Left lung (tissue), 4 donors: ENCODE measurements at regions not wholly inside any gene's neighbourhood (a gene's known extent, or its start where the extent isn't known, plus 50 kb on each side); places are given as distances from the start of the nearest gene placed in this dataset.

Source experiments
- ATAC-seq: fragments of 200-7000 bp; cut with Tn5 transposase; one replicate; pipeline ENCODE4 v1.9.1; 2020; ENCODE audit warnings: moderate library complexity
- DNase-seq, 4 donors: peaks; one replicate each; pipeline ENCODE4 v3.0.0-alpha.2; 2013 to 2020
- H3K27ac ChIP-seq, 2 donors: fragments of 200-600 bp; sonication (generic) in 1 of 2; one replicate each; pipeline versions ENCODE4 v1.5.0 to v1.8.0; 2020 to 2021
- H3K27me3 ChIP-seq, 2 donors: fragments of 200-600 bp; sonication (generic) in 1 of 2; one replicate each; pipeline versions ENCODE4 v1.5.0 to v1.8.0; 2020 to 2021
- H3K36me3 ChIP-seq, 2 donors: fragments of 200-600 bp; sonication (generic) in 1 of 2; one replicate each; pipeline versions ENCODE4 v1.5.0 to v1.8.0; 2020 to 2021
- H3K4me1 ChIP-seq, 2 donors: fragments of 200-600 bp; one replicate each; pipeline ENCODE4 v1.8.0; 2021
- H3K4me3 ChIP-seq, 2 donors: fragments of 200-600 bp; sonication (generic) in 1 of 2; one replicate each; pipeline versions ENCODE4 v1.5.0 to v1.8.0; 2020 to 2021; ENCODE audit warnings: mild to moderate bottlenecking in 1 of 2
- H3K9me3 ChIP-seq, 2 donors: fragments of 200-600 bp; sonication (generic) in 1 of 2; one replicate each; pipeline versions ENCODE4 v1.5.0 to v1.8.0; 2020 to 2021
- CTCF ChIP-seq, 2 donors: fragments of 200-600 bp; sonication (generic) in 1 of 2; IDR thresholded peaks; one replicate each; pipeline versions ENCODE4 v1.5.0 to v1.8.0; 2021; ENCODE audit warnings: antibody characterized with exemption in 2 of 2
- intact Hi-C, 2 donors: fragments of 100-400 bp; cut with DNase I; formaldehyde crosslinking; loops; one replicate each; pipeline versions ENCODE4 v1.11.2 to v1.14.2; 2022
- donor health status: DM: no; HTN: yes; CAD: no.
- donor health status: DM: no; HTN: no; CAD: no.

GRCh38 chr5:3511519-3511918 lies 84.1 kb upstream of the IRX1 start:
- peaks cover 0 to 9% of the 10 kb centered on the region in 2 donors for H3K9me3 ChIP-seq
- H3K27me3 ChIP-seq = no peaks in the 10 kb centered on the region
- no peak overlapping the region for H3K27ac ChIP-seq
- no peak for ATAC-seq
- no peak for TF ChIP-seq CTCF (IDR thresholded peaks at IDR 0.05)
- intact Hi-C loops = no loop called here
- no peaks in the 10 kb centered on the region for H3K36me3 ChIP-seq
- no peak for DNase-seq
- no peak overlapping the region for H3K4me3 ChIP-seq
- no peaks in the 10 kb centered on the region for H3K4me1 ChIP-seq

- H3K27ac ChIP-seq = no peak overlapping the region
- no peaks in the 10 kb centered on the region for H3K27me3 ChIP-seq
- no peaks in the 10 kb centered on the region for H3K36me3 ChIP-seq
- H3K4me1 ChIP-seq = no peaks in the 10 kb centered on the region
- TF ChIP-seq CTCF (IDR thresholded peaks at IDR 0.05) = no peak
- ATAC-seq = no peak
- intact Hi-C loops = no loop called here
- peaks cover 0 to 9% of the 10 kb centered on the region in 2 donors for H3K9me3 ChIP-seq
- H3K4me3 ChIP-seq = no peak overlapping the region
- no peak for DNase-seq
These were observed 84.8 kb upstream of the IRX1 start for GRCh38 chr5:3510642-3511417.

DNA sequence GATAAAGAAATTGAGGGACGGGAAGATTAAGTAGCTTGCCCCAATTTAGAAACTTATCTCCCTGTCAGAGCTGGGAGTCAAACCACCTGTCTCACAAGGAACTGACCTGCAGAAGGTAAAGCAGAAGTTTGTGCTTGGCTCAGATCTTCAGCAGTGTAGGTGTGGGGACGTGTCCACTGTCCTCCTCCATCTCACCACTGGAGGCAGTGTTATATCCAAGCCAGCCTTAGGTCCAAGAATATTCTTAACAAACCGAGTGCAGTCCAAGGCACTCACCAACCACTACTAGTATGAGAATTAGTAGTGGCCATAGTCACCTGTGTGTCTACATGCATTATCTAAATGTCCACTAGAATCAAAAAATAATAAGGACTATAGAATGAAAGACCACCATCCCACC lies 86.3 kb upstream of the IRX1 start:
- Histone ChIP-seq H3K4me1 (no peaks in the 10 kb centered on the region), H3K36me3 (no peaks in the 10 kb centered on the region), H3K27me3 (no peaks in the 10 kb centered on the region), H3K27ac (no peak overlapping the region), H3K9me3 (peaks cover 0 to 9% of the 10 kb centered on the region in 2 donors), H3K4me3 (no peak overlapping the region)
- no peak for DNase-seq
- ATAC-seq = no peak
- TF ChIP-seq CTCF (IDR thresholded peaks at IDR 0.05) = no peak
- intact Hi-C loops = no loop called here

DNA sequence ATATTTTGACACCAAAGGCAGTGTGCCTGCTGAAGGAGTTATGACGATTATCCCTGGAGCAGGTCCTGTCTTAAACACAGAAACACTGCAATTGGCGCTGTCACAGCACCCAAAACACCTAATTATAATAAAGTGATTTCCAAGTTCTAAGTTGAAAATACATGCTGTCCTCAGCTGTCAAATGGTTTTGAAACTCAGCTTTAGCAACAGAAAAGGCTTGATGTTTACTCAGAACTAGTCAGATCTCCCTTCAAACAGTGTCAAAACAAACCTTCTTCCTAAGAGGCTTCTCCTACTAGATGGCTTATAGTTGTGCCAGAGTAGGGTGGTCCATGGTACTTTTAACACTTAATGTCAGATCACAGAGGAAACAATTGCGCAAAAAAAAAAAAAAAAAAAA lies 87.2 kb upstream of the IRX1 start:
- H3K27ac ChIP-seq = no peak overlapping the region
- H3K27me3 ChIP-seq = no peaks in the 10 kb centered on the region
- no peaks in the 10 kb centered on the region for H3K36me3 ChIP-seq
- intact Hi-C loops = no loop called here
- no peak overlapping the region for H3K4me3 ChIP-seq
- DNase-seq (no peak), ATAC-seq (no peak)
- no peaks in the 10 kb centered on the region for H3K4me1 ChIP-seq
- H3K9me3 ChIP-seq = peaks cover 0 to 9% of the 10 kb centered on the region in 2 donors
- no peak for TF ChIP-seq CTCF (IDR thresholded peaks at IDR 0.05)

DNA sequence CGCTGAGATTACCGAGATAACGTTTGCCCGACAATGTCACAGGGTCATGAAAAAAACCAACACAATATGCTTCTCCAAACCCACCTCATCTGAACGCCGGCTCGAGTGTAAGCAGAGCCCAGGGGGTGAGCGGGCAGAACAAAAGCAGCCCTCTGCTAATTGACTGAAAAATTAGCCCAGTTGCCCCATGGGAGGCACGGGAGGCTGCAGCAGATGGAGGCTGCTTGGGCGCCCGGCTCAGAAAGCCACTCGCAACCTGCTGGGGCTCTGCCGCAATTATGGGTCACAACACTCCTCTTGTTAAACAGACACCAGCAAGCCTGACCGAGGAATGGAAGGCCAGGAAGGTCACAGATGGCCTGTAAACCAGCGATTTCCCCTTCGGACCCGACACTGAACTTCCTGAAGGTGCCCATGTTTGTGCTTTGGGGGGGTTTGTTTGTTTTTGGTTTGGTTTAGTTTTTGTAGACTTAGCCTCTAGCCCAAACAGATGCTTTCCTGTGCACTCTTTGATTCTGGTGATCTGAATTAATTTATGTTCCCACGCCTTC lies 104.6 kb upstream of the IRX1 start:
- DNase-seq = no peak
- H3K27ac ChIP-seq = no peak overlapping the region
- intact Hi-C loops = no loop called here
- TF ChIP-seq CTCF (IDR thresholded peaks at IDR 0.05) = no peak
- no peak for ATAC-seq
- H3K27me3 ChIP-seq = peaks cover 0 to 7% of the 10 kb centered on the region in 2 donors
- H3K36me3 ChIP-seq = no peaks in the 10 kb centered on the region
- H3K4me3 ChIP-seq = no peak overlapping the region
- no peaks in the 10 kb centered on the region for H3K4me1 ChIP-seq
- peaks cover 0 to 5% of the 10 kb centered on the region in 2 donors for H3K9me3 ChIP-seq
